C4-2B (cell line): ENCODE measurements at regions not wholly inside any gene's neighbourhood (a gene's known extent, or its start where the extent isn't known, plus 50 kb on each side); places are given as distances from the start of the nearest gene placed in this dataset.
"Not testable (repeated sequence)": the region's sequence is repeated elsewhere in the genome, so short reads cannot be mapped to it uniquely, and the experiment has no call there.

Experiments used
- H3K27ac ChIP-seq: fragments of 450-650 bp; 2 replicates; pipeline ENCODE4 v1.5.1; 2017
- ZFX ChIP-seq: fragments of 450-650 bp; IDR thresholded peaks from 2 replicates; pipeline ENCODE4 v1.6.1; 2017
- TF ChIP-seq, protein P1 (sequence below): fragments of 450-650 bp; conservative IDR thresholded peaks from 2 replicates; pipeline ENCODE4 v1.5.1; 2017; ENCODE audit warnings: mild to moderate bottlenecking

GRCh38 chr2:35960596-35960995 is 395.0 kb upstream of the CRIM1 start:
- H3K27ac ChIP-seq = no peak overlapping the region

GRCh38 chr2:35957053-35957452 is 398.5 kb upstream of the CRIM1 start:
- H3K27ac ChIP-seq = not testable (repeated sequence)

More at GRCh38 chr2:35960596-35960995, 395.0 kb upstream of the CRIM1 start:
- TF ChIP-seq ZFX = no peak
- TF ChIP-seq, protein P1, sequence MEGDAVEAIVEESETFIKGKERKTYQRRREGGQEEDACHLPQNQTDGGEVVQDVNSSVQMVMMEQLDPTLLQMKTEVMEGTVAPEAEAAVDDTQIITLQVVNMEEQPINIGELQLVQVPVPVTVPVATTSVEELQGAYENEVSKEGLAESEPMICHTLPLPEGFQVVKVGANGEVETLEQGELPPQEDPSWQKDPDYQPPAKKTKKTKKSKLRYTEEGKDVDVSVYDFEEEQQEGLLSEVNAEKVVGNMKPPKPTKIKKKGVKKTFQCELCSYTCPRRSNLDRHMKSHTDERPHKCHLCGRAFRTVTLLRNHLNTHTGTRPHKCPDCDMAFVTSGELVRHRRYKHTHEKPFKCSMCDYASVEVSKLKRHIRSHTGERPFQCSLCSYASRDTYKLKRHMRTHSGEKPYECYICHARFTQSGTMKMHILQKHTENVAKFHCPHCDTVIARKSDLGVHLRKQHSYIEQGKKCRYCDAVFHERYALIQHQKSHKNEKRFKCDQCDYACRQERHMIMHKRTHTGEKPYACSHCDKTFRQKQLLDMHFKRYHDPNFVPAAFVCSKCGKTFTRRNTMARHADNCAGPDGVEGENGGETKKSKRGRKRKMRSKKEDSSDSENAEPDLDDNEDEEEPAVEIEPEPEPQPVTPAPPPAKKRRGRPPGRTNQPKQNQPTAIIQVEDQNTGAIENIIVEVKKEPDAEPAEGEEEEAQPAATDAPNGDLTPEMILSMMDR = no peak

DNA sequence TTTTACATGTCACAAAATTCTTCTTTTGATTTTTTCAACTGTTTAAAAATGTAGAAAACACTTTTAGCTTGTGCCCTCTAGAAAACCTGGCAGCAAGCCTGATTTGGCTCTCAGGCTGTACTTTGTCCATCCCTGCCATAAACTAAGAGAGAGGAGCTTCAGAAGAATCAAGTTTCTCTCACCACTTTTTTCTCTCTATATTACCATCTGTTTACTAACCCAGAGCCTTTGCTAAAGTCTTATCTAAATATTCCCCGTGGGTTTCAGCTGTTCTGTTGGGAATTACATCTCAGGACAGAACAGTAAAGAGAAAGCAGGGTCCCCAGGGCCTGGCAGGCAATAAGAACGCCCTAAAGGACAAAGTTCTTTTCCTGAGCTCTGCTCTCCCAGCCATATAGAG is 409.1 kb upstream of the CRIM1 start:
- H3K27ac ChIP-seq = no peak overlapping the region
- TF ChIP-seq, protein P1 = no peak
- no peak for TF ChIP-seq ZFX

DNA sequence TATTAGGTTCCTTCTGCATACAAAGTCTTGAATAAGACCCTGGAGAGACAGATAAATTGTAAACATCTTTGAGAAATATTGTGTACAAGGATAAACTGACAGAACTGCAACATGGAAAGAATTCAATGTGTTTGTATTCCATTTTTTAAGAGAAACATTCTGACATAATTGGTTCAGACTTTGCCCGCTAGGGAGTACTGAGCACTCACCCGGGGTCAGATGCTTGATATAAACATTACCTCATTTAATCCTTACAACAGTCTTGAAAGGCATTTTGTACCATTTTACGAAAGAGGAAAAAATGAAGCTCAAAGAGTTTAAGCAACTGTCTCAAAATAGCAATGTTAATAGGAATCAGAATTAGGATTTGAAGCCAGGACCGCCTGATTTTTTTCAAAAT is 416.7 kb upstream of the CRIM1 start:
- no peak overlapping the region for H3K27ac ChIP-seq
- TF ChIP-seq, protein P1 = no peak
- no peak for TF ChIP-seq ZFX

DNA sequence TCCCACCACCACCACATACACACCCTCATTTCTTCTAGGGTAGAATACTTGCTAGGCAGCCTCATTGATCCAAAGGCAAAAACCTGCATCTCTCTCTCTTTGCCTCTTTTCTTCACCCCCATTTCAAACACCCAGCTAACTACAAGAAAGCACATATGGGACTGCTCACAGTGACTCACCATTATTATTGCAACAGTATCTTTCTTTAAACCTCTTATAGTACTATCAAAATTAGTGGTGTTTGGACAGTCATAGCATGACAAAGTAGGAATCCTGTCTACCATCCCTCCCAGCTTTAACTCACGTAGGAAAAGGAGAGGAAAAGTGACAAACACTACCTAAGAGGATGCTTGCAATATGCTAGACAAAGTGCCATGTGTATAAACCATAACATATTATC is 422.5 kb upstream of the CRIM1 start:
- TF ChIP-seq, protein P1 = no peak
- no peak for TF ChIP-seq ZFX
- no peak overlapping the region for H3K27ac ChIP-seq

GRCh38 chr2:35932276-35932963 is 423.2 kb upstream of the CRIM1 start:
- TF ChIP-seq, protein P1 = no peak
- TF ChIP-seq ZFX = no peak
- no peak overlapping the region for H3K27ac ChIP-seq

- no peak overlapping the region for H3K27ac ChIP-seq
- no peak for TF ChIP-seq ZFX
- TF ChIP-seq, protein P1 = no peak
Observed at GRCh38 chr2:35931626-35932025, 424.0 kb upstream of the CRIM1 start.

GRCh38 chr2:35931115-35931514 is 424.5 kb upstream of the CRIM1 start:
- no peak for TF ChIP-seq ZFX
- TF ChIP-seq, protein P1 = no peak
- H3K27ac ChIP-seq = no peak overlapping the region
